Epithelial cell of proximal tubule (primary cell): ENCODE measurements at regions not wholly inside any gene's neighbourhood (a gene's known extent, or its start where the extent isn't known, plus 50 kb on each side); places are given as distances from the start of the nearest gene placed in this dataset.

Source experiments
- DNase-seq: peaks from one replicate; pipeline ENCODE4 v3.0.0-alpha.2; 2011; ENCODE audit warnings: low read depth
- H3K4me3 ChIP-seq: 2 replicates; pipeline ENCODE4 v1.5.1; 2011; ENCODE audit warnings: low read depth, mild to moderate bottlenecking, low read length
- CTCF ChIP-seq: conservative IDR thresholded peaks from 2 replicates; pipeline ENCODE4 v1.5.1; 2012; ENCODE audit warnings: low read depth, mild to moderate bottlenecking, low read length

- TF ChIP-seq CTCF, result no peak
- DNase-seq, result no peak
- H3K4me3 ChIP-seq, result no peak overlapping the region
Observed at GRCh38 chr2:100194951-100195350, 52.6 kb upstream of the AFF3 start.

GRCh38 chr2:100193291-100193710 is 50.9 kb upstream of the AFF3 start:
- no peak overlapping the region for H3K4me3 ChIP-seq
- TF ChIP-seq CTCF, result no peak
- no peak for DNase-seq

GRCh38 chr2:100192825-100193224 is 50.4 kb upstream of the AFF3 start:
- no peak for TF ChIP-seq CTCF
- no peak for DNase-seq
- no peak overlapping the region for H3K4me3 ChIP-seq

GRCh38 chr2:100192300-100192699 is 49.9 kb upstream of the AFF3 start:
- no peak for DNase-seq
- H3K4me3 ChIP-seq, result no peak overlapping the region
- no peak for TF ChIP-seq CTCF
